A673 (cell line): ENCODE measurements at regions not wholly inside any gene's neighbourhood (a gene's known extent, or its start where the extent isn't known, plus 50 kb on each side); places are given as distances from the start of the nearest gene placed in this dataset.

Experiments
- BruUV-seq: library from RNA; stranded (reverse); fragments of 400-500 nt; replicated peaks from 2 replicates; lab custom pipeline; 2021; lab: Mats Ljungman, UMichigan
- CTCF ChIA-PET: fragments of 300-600 bp; sonication (Branson Sonifier 250); formaldehyde crosslinking; loops from one replicate; lab custom pipeline; 2022; ENCODE audit warnings: antibody characterized with exemption; lab: Charles Lee
- POLR2A ChIA-PET: fragments of 300-600 bp; sonication (Branson Sonifier 250); formaldehyde crosslinking; loops from one replicate; lab custom pipeline; 2022; ENCODE audit warnings: antibody characterized with exemption; ENCODE audit not compliant: low non-redundant PET; lab: Charles Lee
- DNase-seq: peaks from one replicate; pipeline ENCODE4 v3.0.0-alpha.2; 2015; ENCODE audit warnings: low spot score
- H3K27ac ChIP-seq: fragments of 200-600 bp; sonication (generic); 2 replicates; pipeline ENCODE4 v1.5.1; 2016; ENCODE audit warnings: mixed run types, low read depth, mild to moderate bottlenecking, mixed read lengths, antibody characterized with exemption, low read length; ENCODE audit not compliant: poor library complexity, severe bottlenecking
- H3K27me3 ChIP-seq: fragments of 200-600 bp; sonication (generic); replicated peaks from 2 replicates; pipeline ENCODE4 v1.6.1; 2017; ENCODE audit warnings: mixed run types, low read depth, mild to moderate bottlenecking, mixed read lengths, antibody characterized with exemption, low read length; ENCODE audit not compliant: insufficient read depth, poor library complexity
- H3K36me3 ChIP-seq: fragments of 200-600 bp; sonication (generic); 2 replicates; pipeline ENCODE4 v1.6.1; 2016; ENCODE audit warnings: mixed run types, mild to moderate bottlenecking, mixed read lengths, antibody characterized with exemption, low read length; ENCODE audit not compliant: insufficient read depth, poor library complexity, severe bottlenecking
- H3K4me1 ChIP-seq: fragments of 200-600 bp; sonication (generic); 2 replicates; pipeline ENCODE4 v1.6.1; 2017; ENCODE audit warnings: mixed run types, mild to moderate bottlenecking, mixed read lengths, antibody characterized with exemption, low read length; ENCODE audit not compliant: insufficient read depth, poor library complexity, severe bottlenecking
- H3K4me3 ChIP-seq: fragments of 200-600 bp; sonication (generic); 2 replicates; pipeline ENCODE4 v1.5.1; 2016; ENCODE audit warnings: low read depth, mixed run types, mild to moderate bottlenecking, mixed read lengths, low read length; ENCODE audit not compliant: poor library complexity, severe bottlenecking
- H3K9me3 ChIP-seq: fragments of 200-600 bp; sonication (generic); 2 replicates; pipeline ENCODE4 v1.6.1; 2016; ENCODE audit warnings: mixed run types, low read depth, mild to moderate bottlenecking, mixed read lengths, antibody characterized with exemption, low read length; ENCODE audit not compliant: poor library complexity, severe bottlenecking
- EZH2 ChIP-seq: fragments of 200-600 bp; sonication (generic); IDR thresholded peaks from 2 replicates; pipeline ENCODE4 v1.6.1; 2017; ENCODE audit warnings: borderline replicate concordance, low read depth, mild to moderate bottlenecking, mixed read lengths, antibody characterized with exemption, low read length; ENCODE audit not compliant: poor library complexity, severe bottlenecking
- intact Hi-C: fragments of 100-400 bp; cut with micrococcal nuclease; formaldehyde crosslinking; loops from one replicate; pipeline ENCODE4 v1.10.0; 2022; ENCODE audit not compliant: unreplicated experiment
- TF ChIP-seq, protein P1 (sequence below): fragments of 300-800, 200-600 bp; sonication (generic); conservative IDR thresholded peaks from 2 replicates; pipeline ENCODE4 v1.5.1; 2017; ENCODE audit warnings: low read depth, mild to moderate bottlenecking, antibody characterized with exemption, low read length, moderate library complexity, mixed read lengths

DNA sequence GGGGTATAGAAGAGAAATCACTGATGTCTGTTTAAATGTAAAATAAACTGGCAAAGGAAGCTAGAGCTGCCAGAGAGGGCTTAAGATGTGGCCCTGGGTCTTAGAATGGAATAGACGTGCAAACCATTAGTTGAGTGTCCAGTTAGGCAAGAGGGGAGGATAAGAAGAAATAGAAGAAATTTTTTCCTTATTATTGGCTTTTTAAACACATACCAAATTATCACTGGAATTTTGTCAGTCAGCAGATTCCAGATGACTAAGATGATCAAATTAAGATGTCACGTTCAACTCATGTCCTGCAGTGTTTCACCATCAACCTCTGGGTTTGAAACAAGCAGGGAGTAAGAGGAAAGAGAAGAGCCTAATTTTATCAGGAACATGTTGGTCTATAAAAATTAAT is 71.6 kb upstream of the C1orf21 start:
- peak; percentile 43 for DNase-seq
- TF ChIP-seq, protein P1, sequence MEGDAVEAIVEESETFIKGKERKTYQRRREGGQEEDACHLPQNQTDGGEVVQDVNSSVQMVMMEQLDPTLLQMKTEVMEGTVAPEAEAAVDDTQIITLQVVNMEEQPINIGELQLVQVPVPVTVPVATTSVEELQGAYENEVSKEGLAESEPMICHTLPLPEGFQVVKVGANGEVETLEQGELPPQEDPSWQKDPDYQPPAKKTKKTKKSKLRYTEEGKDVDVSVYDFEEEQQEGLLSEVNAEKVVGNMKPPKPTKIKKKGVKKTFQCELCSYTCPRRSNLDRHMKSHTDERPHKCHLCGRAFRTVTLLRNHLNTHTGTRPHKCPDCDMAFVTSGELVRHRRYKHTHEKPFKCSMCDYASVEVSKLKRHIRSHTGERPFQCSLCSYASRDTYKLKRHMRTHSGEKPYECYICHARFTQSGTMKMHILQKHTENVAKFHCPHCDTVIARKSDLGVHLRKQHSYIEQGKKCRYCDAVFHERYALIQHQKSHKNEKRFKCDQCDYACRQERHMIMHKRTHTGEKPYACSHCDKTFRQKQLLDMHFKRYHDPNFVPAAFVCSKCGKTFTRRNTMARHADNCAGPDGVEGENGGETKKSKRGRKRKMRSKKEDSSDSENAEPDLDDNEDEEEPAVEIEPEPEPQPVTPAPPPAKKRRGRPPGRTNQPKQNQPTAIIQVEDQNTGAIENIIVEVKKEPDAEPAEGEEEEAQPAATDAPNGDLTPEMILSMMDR, result no peak
- no peak for TF ChIP-seq EZH2
- no peaks in the 10 kb centered on the region for H3K9me3 ChIP-seq

GRCh38 chr1:184319879-184320278 is 67.0 kb upstream of the C1orf21 start:
- intact Hi-C loops, result no loop called here
- H3K4me3 ChIP-seq, result no peak overlapping the region
- BruUV-seq, result no TSS peak
- DNase-seq, result no peak
- no peaks in the 10 kb centered on the region for H3K36me3 ChIP-seq
- no peaks in the 10 kb centered on the region for H3K9me3 ChIP-seq
- TF ChIP-seq EZH2, result no peak
- TF ChIP-seq, protein P1, result no peak
- ChIA-PET CTCF (no interaction called here), POLR2A (no interaction called here)
- H3K4me1 ChIP-seq, result peaks cover 6% of the 10 kb centered on the region
- H3K27ac ChIP-seq, result no peak overlapping the region
- H3K27me3 ChIP-seq, result no peaks in the 10 kb centered on the region

More for the DNA sequence above, 71.6 kb upstream of the C1orf21 start:
- Histone ChIP-seq H3K4me3 (no peak overlapping the region), H3K4me1 (no peaks in the 10 kb centered on the region), H3K27me3 (no peaks in the 10 kb centered on the region), H3K36me3 (no peaks in the 10 kb centered on the region), H3K27ac (no peak overlapping the region)
- POLR2A ChIA-PET, result no interaction called here
- intact Hi-C loops, result no loop called here
- CTCF ChIA-PET, result no interaction called here
- BruUV-seq, result no TSS peak

- H3K4me1 ChIP-seq, result peaks cover 6% of the 10 kb centered on the region
- H3K36me3 ChIP-seq, result no peaks in the 10 kb centered on the region
- DNase-seq, result no peak
- no peak for TF ChIP-seq EZH2
- TF ChIP-seq, protein P1, result no peak
- POLR2A ChIA-PET, result no interaction called here
- no peak overlapping the region for H3K27ac ChIP-seq
- intact Hi-C loops, result no loop called here
- CTCF ChIA-PET, result no interaction called here
- no peak overlapping the region for H3K4me3 ChIP-seq
- H3K9me3 ChIP-seq, result no peaks in the 10 kb centered on the region
- no peaks in the 10 kb centered on the region for H3K27me3 ChIP-seq
- no TSS peak for BruUV-seq
Observed at GRCh38 chr1:184322253-184322652, 64.6 kb upstream of the C1orf21 start.
